OCI-LY7 (cell line): ENCODE measurements at regions not wholly inside any gene's neighbourhood (a gene's known extent, or its start where the extent isn't known, plus 50 kb on each side); places are given as distances from the start of the nearest gene placed in this dataset.

Experiments
- CTCF ChIP-seq: fragments of 200-600 bp; sonication (generic); conservative IDR thresholded peaks from 2 replicates; pipeline ENCODE4 v1.5.1; 2014; ENCODE audit warnings: mild to moderate bottlenecking, antibody characterized with exemption, low read length, moderate library complexity, mixed read lengths
- EZH2phosphoT487 ChIP-seq: fragments of 200-600 bp; sonication (generic); IDR thresholded peaks from 2 replicates; pipeline ENCODE4 v1.6.1; 2018; ENCODE audit warnings: low read depth, borderline replicate concordance, mild to moderate bottlenecking, mixed run types, antibody characterized with exemption, low read length, moderate library complexity, mixed read lengths

DNA sequence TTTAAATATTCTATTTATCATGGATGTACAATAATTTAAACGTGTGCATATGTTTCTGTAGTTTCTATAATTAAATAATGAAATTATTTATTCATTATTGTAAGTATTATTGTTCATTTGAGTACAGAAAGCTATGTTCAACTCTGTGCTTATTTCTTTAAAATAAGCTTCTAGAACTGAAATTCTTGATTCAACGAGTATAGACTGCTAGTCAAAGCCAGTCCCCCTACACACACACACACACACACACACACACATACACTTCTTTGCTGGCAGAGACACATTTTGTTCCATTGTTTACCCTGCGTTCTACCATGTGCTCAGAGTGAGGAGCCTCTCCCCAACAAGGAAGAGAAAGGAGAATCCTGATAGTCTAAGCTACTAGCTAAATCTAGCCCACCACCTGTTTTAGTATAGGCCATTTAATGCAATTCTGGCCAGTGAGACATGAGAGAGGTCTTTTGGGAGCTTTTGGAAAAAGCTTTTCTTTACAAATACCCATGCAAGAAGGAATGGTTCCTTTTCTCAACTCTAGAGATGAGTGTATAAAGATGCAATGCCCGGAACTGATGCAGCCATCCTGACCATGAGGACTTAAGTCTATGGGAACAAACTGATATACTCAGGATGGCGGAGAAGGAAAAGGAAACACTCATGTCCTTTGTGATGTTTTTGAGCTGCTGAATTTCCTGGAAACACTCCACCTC, 161.4 kb downstream of the NDUFA12 start:
- TF ChIP-seq CTCF: no peak
- TF ChIP-seq EZH2phosphoT487: no peak
